Tibial nerve (tissue), 4 donors: ENCODE measurements at regions not wholly inside any gene's neighbourhood (a gene's known extent, or its start where the extent isn't known, plus 50 kb on each side); places are given as distances from the start of the nearest gene placed in this dataset.

Source experiments
- CTCF ChIP-seq, 5 experiments: fragments of 200-600 bp in 3 of 5; fragments of 450-650 bp in 2 of 5; sonication (generic) in 3 of 5; IDR thresholded peaks; one replicate each; pipeline ENCODE4 v1.5.1; 2016 to 2019; ENCODE audit warnings: antibody characterized with exemption in 5 of 5, mild to moderate bottlenecking in 3 of 5, moderate library complexity in 2 of 5
- EP300 ChIP-seq, 2 donors: sonication (generic); formaldehyde crosslinking; IDR thresholded peaks; one replicate each; pipeline ENCODE4 v1.6.1; 2017; ENCODE audit warnings: antibody characterized with exemption in 2 of 2, mild to moderate bottlenecking in 1 of 2
- POLR2A ChIP-seq, 2 donors: fragments of 450-650 bp; IDR thresholded peaks; one replicate each; pipeline ENCODE4 v1.6.1; 2017; ENCODE audit warnings: antibody characterized with exemption in 2 of 2, mild to moderate bottlenecking in 2 of 2, moderate library complexity in 2 of 2

- TF ChIP-seq CTCF (IDR thresholded peaks at IDR 0.05) (no peak), EP300 (IDR thresholded peaks at IDR 0.05) (no peak), POLR2A (IDR thresholded peaks at IDR 0.05) (no peak)
Measured at GRCh38 chr9:690517-691111, 150.9 kb upstream of the DMRT1 start.
